GM12891 (cell line): ENCODE measurements at regions not wholly inside any gene's neighbourhood (a gene's known extent, or its start where the extent isn't known, plus 50 kb on each side); places are given as distances from the start of the nearest gene placed in this dataset.

Experiments used
- DNase-seq: peaks from one replicate; pipeline ENCODE4 v3.0.0; 2011; ENCODE audit warnings: low spot score; ENCODE audit not compliant: insufficient read length
- FAIRE-seq: peaks from 2 replicates; lab custom pipeline; 2011; peaks lifted over from hg19 to GRCh38; lab: Jason Lieb, UNC
- PAX5 ChIP-seq: IDR thresholded peaks from 2 replicates; pipeline ENCODE4 v1.6.1; 2011; ENCODE audit warnings: low read length, moderate library complexity, mild to moderate bottlenecking; ENCODE audit not compliant: insufficient read depth, severe bottlenecking
- POLR2A ChIP-seq: IDR thresholded peaks from 2 replicates; pipeline ENCODE4 v1.6.1; 2011; ENCODE audit warnings: low read depth, low read length, control low read depth
- POLR2AphosphoS5 ChIP-seq: IDR thresholded peaks from 2 replicates; pipeline ENCODE4 v1.6.1; 2011; ENCODE audit warnings: low read depth, low read length, control low read depth
- POU2F2 ChIP-seq: IDR thresholded peaks from 2 replicates; pipeline ENCODE4 v1.6.1; 2011; ENCODE audit warnings: low read depth, mild to moderate bottlenecking, control low read depth, low read length, moderate library complexity
- SPI1 ChIP-seq: IDR thresholded peaks from 2 replicates; pipeline ENCODE4 v1.6.1; 2011; ENCODE audit warnings: low read depth, low read length, control low read depth
- TAF1 ChIP-seq: IDR thresholded peaks from 2 replicates; pipeline ENCODE4 v1.6.1; 2011; ENCODE audit warnings: low read depth, low read length, control low read depth

- no peak for DNase-seq
- TF ChIP-seq POU2F2 = no peak
- TF ChIP-seq POLR2A = no peak
- no peak for TF ChIP-seq SPI1
- no peak for TF ChIP-seq POLR2AphosphoS5
- no peak for TF ChIP-seq TAF1
- TF ChIP-seq PAX5 = no peak
- no peak for FAIRE-seq
Measured at GRCh38 chr2:49288113-49288705, 133.9 kb upstream of the FSHR start.

- no peak for FAIRE-seq
- DNase-seq = no peak
- TF ChIP-seq PAX5 (no peak), TAF1 (no peak), POU2F2 (no peak), POLR2A (no peak), POLR2AphosphoS5 (no peak), SPI1 (no peak)
Measured at GRCh38 chr2:49286726-49287125, 132.4 kb upstream of the FSHR start.

GRCh38 chr2:49286045-49286444, 131.7 kb upstream of the FSHR start:
- no peak for DNase-seq
- FAIRE-seq = no peak

GRCh38 chr2:49278561-49278960, 124.2 kb upstream of the FSHR start:
- DNase-seq (no peak), FAIRE-seq (no peak)
- TF ChIP-seq POLR2A (no peak), PAX5 (no peak), TAF1 (no peak), POU2F2 (no peak), POLR2AphosphoS5 (no peak), SPI1 (no peak)

More at GRCh38 chr2:49286045-49286444, 131.7 kb upstream of the FSHR start:
- TF ChIP-seq PAX5 (no peak), POLR2A (no peak), SPI1 (no peak), TAF1 (no peak)

GRCh38 chr2:49278141-49278540, 123.8 kb upstream of the FSHR start:
- TF ChIP-seq PAX5 = no peak
- no peak for TF ChIP-seq POLR2AphosphoS5
- no peak for TF ChIP-seq TAF1
- TF ChIP-seq SPI1 = no peak
- no peak for TF ChIP-seq POLR2A
- TF ChIP-seq POU2F2 = no peak
- DNase-seq = no peak
- FAIRE-seq = no peak

- FAIRE-seq = no peak
- no peak for DNase-seq
- TF ChIP-seq POLR2AphosphoS5 (no peak), POU2F2 (no peak), TAF1 (no peak), PAX5 (no peak), SPI1 (no peak), POLR2A (no peak)
Measured at GRCh38 chr2:49271060-49271606, 116.8 kb upstream of the FSHR start.

- DNase-seq = no peak
- TF ChIP-seq POLR2A (no peak), TAF1 (no peak), POLR2AphosphoS5 (no peak), POU2F2 (no peak), PAX5 (no peak), SPI1 (no peak)
- no peak for FAIRE-seq
Measured at GRCh38 chr2:49270091-49270490, 115.8 kb upstream of the FSHR start.

- DNase-seq (no peak), FAIRE-seq (no peak)
- TF ChIP-seq POLR2AphosphoS5 (no peak), PAX5 (no peak)
Measured at GRCh38 chr2:49265471-49265870, 111.2 kb upstream of the FSHR start.

- DNase-seq (no peak), FAIRE-seq (no peak)
- TF ChIP-seq POU2F2 (no peak), TAF1 (no peak), POLR2AphosphoS5 (no peak), PAX5 (no peak), POLR2A (no peak), SPI1 (no peak)
Measured at GRCh38 chr2:49262801-49263560, 108.7 kb upstream of the FSHR start.

GRCh38 chr2:49261781-49262180, 107.5 kb upstream of the FSHR start:
- TF ChIP-seq POLR2A (no peak), POLR2AphosphoS5 (no peak), SPI1 (no peak), TAF1 (no peak), PAX5 (no peak), POU2F2 (no peak)
- FAIRE-seq = no peak

More at GRCh38 chr2:49261781-49262180, 107.5 kb upstream of the FSHR start:
- no peak for DNase-seq
